SKM-1 treated with dmso at 0.1 percent for 144 hours (cell line): ENCODE measurements at regions not wholly inside any gene's neighbourhood (a gene's known extent, or its start where the extent isn't known, plus 50 kb on each side); places are given as distances from the start of the nearest gene placed in this dataset.
"Not testable (repeated sequence)": the region's sequence is repeated elsewhere in the genome, so short reads cannot be mapped to it uniquely, and the experiment has no call there.

Experiments used
- DNase-seq: peaks from one replicate; lab custom pipeline; 2025; ENCODE audit not compliant: unreplicated experiment; lab: John Stamatoyannopoulos, UW

DNA sequence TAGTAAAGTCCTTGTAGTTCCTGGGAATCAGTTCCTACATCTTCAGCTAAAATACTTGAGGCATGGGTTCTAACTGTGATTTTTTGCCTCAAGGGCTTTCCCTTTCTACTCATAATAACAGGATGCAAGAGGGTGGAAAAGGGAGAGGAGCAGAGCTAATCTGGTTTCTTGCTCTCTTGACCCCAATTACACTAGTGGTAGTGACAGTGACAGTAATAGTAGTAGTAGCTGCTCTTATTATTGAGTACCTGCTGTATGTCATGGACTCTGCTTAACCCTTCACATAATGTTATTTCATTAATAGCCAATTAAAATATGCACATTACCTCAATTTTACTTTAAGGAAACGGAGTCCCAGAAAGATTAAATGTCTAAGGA lies 214.8 kb upstream of the HNRNPA3 start:
- no peak for DNase-seq

DNA sequence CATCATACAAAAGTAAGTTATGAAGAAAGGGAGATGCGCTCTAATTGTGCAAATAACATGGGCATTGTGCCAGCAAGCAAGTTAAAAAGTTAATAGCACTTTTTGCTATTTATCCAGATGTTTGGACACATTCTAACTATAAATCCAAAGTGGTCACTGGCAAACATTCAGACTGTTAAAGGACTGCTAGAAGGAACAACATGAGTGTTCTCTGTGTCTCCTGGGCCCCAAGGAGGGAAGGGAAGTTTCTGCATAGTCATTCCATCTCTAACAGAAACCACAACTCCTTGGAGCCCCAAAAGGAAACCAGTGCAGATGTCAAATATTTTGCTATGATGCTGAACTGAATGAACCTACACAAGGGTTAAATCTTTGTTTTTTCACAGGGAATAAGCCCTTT lies 213.3 kb upstream of the HNRNPA3 start:
- DNase-seq: peak; percentile 44

DNA sequence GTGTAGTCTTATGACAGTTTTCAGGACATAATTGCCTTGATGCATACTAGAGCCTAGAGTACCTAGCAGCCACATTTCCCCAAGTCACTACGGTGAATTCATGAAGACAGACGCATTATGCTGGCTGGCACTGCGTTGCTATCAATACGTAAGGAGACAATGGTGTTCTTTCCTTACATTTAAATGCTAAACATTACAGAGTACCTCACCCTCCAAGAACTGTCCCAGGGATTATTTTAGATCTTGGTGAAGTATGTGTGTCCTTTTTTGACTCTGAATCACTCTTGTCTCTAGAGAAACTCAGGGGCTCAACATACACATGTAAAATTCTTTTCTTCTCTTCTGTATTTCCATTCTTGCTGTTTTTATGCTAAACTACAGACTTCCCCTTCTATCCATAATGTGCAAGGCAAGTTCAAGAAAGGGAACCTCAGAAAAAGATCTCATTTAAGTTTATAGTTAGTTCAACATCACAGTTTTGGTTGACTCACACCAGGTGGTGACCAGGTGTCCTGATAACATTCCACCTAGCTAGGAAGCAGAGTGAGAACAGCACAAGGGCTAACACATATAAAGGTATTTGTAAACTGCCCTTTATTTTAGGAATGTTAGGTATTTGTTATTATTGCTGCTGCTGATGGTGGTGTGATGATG lies 212.4 kb upstream of the HNRNPA3 start:
- no peak for DNase-seq

DNA sequence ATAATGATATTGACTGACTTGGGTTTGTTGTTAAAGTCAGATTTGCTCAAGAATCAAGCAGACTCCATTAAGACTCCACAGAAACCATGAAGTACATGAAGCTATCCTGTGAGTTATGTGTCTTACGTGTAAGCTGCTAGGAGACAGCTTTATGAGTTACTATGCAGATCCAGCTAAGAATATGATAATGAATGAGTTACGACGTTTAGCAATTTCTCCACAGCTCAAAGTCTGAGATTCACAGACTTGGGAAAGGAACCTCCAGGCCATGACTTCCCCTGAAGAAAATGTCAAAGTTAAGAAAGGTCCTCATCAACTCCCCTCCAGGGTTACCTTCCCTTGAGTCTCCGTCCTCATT lies 211.9 kb upstream of the HNRNPA3 start:
- no peak for DNase-seq

DNA sequence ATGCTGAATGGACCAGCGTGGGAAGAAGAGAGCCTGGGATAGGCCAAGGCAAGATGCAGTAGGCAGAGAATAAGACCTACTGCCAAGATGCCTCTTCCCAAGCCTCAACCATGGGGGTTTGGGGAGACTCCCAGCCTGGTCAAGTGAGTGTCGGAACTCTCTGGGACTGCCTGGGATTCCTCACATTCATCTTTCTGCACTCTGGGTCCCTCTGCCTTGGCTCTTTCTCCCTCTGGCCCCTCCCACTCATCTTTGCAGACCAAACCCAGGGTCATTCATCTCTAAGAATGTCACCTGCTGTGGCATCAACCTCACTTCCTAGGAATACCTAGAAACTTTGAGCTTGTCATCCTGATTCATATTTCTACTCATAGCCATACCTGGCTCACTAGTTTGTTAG lies 211.3 kb upstream of the HNRNPA3 start:
- DNase-seq: no peak

DNA sequence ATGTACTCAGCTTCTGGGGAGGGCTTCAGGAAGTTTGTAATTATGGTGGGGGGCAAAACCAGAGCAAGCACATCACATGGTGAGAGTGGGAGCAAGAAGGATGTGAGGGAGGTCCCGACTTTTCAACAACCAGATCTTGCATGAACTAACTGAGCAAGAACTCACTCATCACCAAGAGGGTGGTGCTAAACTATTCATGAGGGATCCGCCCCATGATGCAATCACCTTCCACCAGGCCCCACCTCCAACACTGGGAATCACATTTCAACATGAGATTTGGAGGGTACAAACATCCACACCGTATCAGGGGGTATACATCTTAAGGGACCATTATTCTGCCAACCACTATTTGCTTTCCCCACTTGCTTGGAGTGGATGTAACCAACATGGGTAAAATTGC lies 209.6 kb upstream of the HNRNPA3 start:
- no peak for DNase-seq

DNA sequence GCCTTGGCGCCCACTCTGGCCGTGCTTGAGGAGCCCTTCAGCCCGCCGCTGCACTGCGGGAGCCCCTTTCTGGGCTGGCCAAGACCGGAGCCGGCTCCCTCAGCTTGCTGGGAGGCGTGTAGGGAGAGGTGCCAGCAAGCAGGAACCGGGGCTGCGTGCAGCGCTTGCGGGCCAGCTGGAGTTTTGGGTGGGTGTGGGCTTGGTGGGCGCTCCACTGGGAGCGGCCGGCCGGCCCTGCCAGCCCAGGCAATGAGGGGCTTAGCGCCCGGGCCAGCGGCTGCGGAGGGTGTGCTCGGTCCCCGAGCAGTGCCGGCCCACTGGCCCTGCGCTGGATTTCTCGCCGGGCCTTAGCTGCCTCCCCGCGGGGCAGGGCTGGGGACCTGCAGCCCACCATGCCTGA lies 204.9 kb upstream of the HNRNPA3 start:
- not testable (repeated sequence) for DNase-seq

DNA sequence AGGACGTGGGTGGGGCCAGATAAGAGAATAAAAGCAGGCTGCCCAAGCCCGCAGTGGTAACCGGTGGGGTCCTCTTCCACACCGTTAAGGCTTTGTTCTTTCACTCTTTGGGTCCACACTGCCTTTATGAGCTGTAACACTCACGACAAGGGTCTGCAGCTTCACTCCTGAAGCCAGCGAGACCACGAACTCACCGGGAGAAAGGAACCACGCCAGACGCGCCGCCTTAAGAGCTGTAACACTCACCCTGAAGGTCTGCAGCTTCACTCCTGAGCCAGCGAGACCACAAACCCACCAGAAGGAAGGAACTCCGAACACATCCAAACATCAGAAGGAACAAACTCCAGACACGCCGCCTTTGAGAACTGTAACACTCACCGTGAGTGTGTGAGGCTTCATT lies 203.9 kb upstream of the HNRNPA3 start:
- DNase-seq: not testable (repeated sequence)

DNA sequence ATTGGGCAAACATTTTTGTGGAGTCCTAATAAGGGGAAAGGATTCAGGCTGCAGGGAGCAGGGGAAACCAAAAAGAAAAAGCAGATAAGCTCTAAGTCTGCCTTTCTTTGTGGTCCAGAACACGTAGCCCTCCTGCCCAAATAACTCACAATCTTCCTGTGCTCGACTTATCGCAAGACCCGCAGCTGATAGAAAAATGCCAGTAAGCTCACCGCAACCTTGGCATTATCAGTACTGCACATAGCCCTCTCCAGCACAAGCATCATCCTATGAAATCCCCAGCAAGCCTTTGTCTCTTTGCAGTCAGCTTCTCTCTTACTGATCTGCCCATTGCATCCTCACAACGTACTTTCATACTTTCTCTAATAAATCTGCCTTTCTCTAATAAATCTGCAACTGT lies 202.4 kb upstream of the HNRNPA3 start:
- DNase-seq: no peak

DNA sequence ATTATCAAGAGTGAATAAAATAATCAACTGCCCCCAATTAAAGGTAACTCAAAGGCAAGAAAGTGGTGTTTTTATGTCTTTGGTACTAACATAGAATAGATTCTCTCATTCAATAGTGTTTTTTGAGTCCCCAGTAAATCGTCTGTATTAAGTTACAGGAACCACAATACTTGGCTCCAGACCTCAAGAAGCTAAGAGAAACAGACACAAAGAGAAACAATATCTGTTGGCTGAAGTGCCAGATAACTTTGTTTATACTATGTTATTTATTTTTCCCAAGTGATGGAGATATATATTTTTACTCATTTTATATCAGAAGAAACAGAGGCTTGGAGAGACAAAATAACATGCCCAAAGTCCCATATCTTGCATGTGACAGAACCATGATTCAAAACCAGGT lies 201.7 kb upstream of the HNRNPA3 start:
- no peak for DNase-seq

DNA sequence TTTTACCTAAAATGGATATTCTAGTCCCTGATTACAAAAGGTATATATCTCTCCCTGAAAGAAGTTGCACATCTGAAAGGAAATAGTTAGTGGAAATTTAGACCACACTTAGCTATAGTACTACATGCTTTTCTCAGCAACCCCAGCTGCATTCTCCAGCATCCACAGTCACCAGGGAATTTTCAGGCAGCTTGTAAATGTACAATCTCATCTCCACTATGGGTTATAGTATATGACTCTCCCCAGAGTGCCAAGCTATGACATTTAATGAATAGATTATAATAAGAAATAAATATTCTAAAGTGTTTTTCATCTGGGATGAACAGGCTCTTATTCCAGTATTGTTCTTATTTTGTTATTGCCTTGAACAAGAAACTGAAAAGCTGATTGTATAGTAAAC lies 197.6 kb upstream of the HNRNPA3 start:
- DNase-seq: no peak

DNA sequence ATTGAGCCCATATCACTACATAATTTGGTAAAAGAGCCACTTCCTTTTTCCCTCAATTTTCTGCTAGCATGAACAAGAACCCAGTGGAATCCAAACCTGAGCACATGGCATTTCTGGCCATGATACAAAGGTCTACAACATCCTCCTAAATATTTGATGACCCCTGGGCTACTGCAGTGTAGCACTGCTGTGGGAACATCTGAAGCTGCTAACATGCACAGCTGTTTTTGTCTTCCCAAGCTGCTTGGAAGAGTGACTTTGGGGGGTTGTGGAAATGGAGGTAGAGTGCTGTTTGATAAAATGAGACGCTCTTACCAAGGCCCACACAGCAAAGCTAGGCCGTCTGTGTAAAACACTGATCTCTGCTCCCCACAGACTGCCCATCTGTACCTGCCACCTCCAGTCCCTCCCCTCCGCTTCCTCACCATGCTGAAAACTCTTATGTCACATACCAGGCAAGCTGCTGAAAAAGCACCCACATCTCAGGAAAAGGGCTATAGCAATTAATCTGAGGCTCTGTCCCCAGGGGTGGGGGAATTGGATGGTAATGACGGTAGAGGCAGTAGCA lies 197.2 kb upstream of the HNRNPA3 start:
- no peak for DNase-seq

DNA sequence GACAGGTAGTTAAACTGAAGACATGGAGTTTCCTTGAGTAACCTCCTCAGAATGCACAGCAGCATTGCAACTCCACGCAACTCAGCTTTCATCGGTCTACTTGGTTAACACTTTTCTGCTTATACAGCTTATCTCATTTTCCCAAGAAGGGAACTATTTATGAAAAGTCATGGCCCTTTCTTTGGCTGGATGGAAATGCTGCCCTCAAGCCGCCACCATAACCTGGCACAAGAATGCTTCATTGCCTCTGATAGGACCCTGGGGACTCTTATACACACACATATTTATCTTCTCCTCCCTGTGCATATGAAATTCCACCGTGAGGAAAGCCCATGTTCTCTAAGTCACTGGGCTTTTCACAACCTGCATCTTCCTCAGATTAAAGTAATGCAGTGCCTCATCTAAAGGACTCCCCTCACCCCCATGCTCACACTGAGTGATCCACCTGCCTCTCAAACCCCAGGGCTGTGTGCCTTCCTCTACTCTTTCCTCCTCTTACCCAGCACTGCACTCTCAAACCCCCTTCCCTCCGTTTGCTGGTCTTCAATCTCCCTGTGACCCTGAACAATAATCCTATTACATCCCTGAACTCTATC lies 192.0 kb upstream of the HNRNPA3 start:
- no peak for DNase-seq

DNA sequence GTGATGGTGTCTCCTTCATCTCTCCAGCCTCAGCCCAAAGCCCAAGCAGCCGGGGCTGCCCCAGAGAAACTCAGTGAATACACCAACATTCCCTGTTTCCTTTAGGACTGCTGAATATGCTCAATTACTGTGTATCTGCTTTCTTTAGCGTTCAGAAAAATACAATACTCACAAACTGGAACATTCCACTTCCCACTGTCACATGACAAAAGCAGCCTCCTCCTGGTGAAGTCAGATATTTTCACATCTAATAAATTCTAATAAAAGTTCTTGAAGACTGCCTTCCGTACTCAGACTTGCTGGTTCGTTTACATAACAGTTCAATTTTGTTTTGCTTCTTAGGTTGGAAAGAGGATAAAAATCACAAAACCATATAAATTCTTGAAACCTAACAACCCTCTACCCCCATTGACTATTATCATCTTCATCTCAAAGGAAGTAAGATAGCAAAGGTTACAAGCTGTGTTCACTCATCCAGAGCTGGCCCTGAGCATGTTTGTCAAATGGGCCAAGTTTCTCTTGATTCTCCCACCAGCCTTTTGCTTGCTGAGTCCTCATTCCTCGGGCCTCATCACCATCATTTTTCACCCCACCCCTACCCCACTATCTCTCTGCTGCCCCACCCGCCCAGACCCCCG lies 190.8 kb upstream of the HNRNPA3 start:
- no peak for DNase-seq

DNA sequence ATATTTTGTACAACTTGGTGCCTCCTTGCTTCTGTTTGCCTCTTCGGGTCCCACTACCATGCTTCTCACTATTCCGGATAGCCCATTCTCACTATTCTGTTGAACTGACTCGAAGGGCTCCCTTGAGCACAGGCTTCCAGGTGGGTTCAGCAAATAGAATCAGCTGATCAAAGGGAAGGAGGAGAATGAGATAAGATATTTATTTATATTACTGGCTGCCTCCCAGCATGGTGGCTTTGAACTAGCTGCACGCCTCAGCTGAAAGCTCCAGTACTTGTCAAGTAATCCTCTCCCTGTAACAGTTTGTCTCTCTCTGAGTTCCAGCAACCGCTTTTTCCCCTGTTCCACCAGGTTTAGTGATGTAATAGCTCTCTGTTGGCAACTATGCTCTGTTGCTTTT lies 187.8 kb upstream of the HNRNPA3 start:
- no peak for DNase-seq

DNA sequence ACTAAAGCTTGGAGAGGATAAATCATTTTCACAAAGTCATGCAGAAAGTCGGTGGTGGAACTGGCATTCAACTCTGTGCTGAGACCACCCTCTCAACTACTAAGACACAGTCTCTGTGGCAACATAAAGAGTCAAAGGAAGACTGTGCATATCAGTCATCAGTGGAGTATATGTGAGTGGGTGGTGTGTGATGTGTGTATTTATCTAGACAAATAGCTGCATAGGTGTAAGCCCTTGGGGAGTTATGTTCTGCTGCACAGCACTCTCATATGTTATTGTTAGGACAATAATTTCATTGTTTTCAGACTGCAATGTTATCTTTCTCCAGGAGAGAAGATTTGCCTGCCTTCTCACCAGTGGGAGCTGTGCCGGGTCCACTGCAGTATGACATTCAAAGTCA lies 186.3 kb upstream of the HNRNPA3 start:
- no peak for DNase-seq

DNA sequence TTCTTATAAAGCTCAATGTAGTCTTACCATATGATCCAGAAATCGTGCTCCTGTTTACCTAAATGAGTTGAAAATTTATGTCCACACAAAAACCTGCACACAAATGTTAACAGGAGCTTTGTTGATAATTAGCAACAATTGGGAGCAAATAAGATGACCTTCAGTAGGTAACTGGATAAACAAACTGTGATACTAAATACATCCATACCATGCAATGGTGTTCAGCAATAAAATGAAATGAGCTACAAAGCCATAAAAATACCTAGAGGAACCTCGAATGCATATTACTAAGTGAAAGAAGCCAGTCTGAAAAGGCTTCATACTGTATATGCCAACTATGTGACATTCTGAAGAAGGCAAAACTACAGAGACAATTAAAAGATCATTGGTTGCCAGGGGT lies 185.6 kb upstream of the HNRNPA3 start:
- DNase-seq: no peak

DNA sequence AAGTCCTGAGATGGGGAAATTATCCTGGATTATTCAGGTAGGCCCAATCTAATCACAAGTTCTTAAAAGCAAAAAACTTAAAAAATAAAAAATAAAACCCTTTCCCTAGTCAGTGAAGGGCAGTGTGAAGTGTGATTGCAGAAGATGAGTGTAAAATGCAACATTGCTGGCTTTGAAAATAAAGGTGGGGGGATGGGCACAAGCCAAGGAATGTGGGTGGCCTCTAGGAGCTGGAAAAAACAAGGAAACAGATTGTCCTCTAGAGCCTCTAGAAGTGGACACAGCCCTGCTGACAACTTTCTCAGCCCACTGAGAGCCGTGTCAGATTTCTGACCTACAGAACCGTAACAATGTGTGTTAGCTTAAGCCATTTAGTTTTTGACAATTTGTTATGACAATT lies 184.3 kb upstream of the HNRNPA3 start:
- no peak for DNase-seq

DNA sequence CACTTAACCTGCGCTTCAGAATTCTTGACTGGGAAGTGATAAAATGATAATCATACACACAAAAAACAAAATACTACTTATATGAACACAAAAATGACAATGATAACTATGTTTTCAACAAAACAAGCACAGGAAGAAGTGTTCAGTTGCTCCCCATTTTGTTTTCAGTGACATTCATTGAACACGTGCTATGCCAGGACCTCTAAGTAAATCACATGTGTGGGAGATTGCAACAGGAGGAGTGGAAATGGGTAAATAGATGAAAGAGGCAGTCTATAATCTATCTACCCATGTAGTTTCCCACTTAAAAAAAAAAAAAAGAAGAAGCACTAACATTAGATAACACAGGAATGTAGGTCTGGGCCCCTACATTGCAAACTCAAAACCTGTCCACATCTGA lies 183.5 kb upstream of the HNRNPA3 start:
- no peak for DNase-seq

DNA sequence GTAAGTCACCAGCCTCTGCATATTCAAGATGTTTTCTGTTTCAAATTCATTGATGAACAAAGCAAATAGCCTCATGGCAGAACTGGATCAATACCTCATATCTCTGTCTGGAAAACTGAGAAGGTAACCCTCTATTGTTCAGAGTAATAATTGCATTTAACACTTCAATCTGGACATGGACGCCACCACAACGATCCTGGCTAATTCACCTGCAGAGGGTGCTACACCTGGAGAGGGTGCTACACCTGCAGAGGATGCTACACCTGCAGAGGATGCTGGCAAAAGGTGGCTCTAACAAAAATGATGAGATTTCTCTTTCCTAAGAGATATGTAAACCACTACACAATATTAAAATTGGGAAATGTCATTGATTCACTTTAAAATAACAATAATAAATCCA lies 183.1 kb upstream of the HNRNPA3 start:
- DNase-seq: no peak

DNA sequence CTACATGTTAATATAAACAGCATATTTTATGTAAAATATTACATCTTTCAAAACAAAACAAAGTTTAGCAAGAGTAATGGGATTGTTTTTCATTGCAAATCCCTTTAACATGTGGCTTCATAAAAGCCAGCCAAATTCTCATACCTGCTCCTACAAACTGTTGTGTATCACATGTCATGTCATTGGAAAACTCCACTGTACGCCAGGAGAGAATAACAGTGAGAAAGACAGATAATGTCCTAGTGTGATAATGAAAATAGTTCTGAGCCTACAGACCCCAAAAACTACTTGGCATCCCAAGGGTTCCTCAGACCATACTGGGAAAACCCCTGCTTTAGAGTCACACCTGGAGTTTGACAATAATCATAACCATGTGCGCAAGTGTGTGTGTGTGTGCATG lies 182.7 kb upstream of the HNRNPA3 start:
- no peak for DNase-seq

DNA sequence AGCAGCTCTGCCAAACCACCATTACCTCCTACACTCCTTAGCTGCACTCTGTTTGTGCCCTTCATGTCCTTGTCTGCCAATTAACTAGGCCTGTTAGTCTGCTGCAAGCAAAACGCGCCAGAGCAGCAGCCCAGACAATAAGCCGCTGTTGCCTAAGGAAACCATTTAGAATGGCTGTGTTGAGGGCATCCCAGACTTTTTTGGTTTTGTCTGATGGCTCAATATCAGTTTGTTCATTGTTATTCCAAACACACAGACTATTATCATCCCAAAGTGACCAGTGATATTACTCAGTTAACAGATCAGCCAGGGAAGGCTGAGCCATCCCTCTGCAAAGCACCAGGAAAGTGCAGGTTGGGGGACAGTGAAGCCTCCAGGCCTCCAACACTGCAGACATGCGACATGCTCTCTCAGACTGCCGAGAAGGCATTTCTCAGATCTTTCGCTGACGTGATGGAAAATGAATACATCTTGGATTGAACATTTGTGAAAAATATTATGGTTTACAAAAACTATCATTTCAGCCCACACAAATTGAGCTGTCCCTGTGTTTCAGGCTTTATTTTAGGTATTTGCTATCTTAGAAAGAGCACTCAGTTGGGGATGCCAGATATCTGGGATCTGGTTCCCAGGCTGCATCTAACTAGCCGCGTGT lies 182.0 kb upstream of the HNRNPA3 start:
- DNase-seq: no peak
